SK-N-SH (cell line): ENCODE measurements at regions not wholly inside any gene's neighbourhood (a gene's known extent, or its start where the extent isn't known, plus 50 kb on each side); places are given as distances from the start of the nearest gene placed in this dataset.

ENCODE experiments used
- CTCF ChIA-PET: fragments of 300-600, 350-600 bp; formaldehyde crosslinking; extraction: SDS; loops from one replicate; lab custom pipeline; 2021; lab: Yijun Ruan, JAX
- POLR2A ChIA-PET: fragments of 350-600 bp; sonication (Branson Sonifier 250); formaldehyde crosslinking; extraction: SDS; loops from one replicate; lab custom pipeline; 2020; ENCODE audit warnings: antibody characterized with exemption, inconsistent platforms; lab: Yijun Ruan, JAX
- DNase-seq: peaks from one replicate; pipeline ENCODE4 v3.0.0; 2012
- H2AFZ ChIP-seq: fragments of 200-600 bp; sonication (generic); 2 replicates; pipeline ENCODE4 v1.8.1; 2016; ENCODE audit warnings: antibody characterized with exemption, mild to moderate bottlenecking, low read depth
- H3F3A ChIP-seq: fragments of 200-600 bp; sonication (generic); replicated peaks from 2 replicates; pipeline ENCODE3; 2016; ENCODE audit warnings: antibody characterized with exemption, mild to moderate bottlenecking; ENCODE audit not compliant: insufficient read depth
- H3K27ac ChIP-seq, 2 experiments: fragments of 200-500 bp in 1 of 2; fragments of 200-600 bp in 1 of 2; sonication (Bioruptor generic) in 1 of 2; sonication (generic), shearing (Covaris generic) in 1 of 2; 2 replicates each; pipeline versions ENCODE4 v1.5.1 to v1.6.1; 2014 to 2016; ENCODE audit warnings: low read depth in 2 of 2, inconsistent platforms in 1 of 2, low read length in 1 of 2, mild to moderate bottlenecking in 1 of 2, mixed read lengths in 1 of 2
- H3K27me3 ChIP-seq: fragments of 200-600 bp; sonication (generic), shearing (Covaris generic); 2 replicates; pipeline ENCODE4 v1.6.1; 2016; ENCODE audit warnings: mixed run types; ENCODE audit not compliant: insufficient read depth
- H3K36me3 ChIP-seq, 2 experiments: fragments of 200-500 bp in 1 of 2; fragments of 200-600 bp in 1 of 2; sonication (Bioruptor generic) in 1 of 2; sonication (generic) in 1 of 2; replicated peaks in 1 of 2; 2 replicates each; pipeline versions ENCODE3 to v1.5.1; 2014 to 2016; ENCODE audit warnings: low read length in 1 of 2, mild to moderate bottlenecking in 1 of 2; ENCODE audit not compliant: insufficient read depth in 2 of 2, control insufficient read depth in 1 of 2
- H3K4me1 ChIP-seq, 2 experiments: fragments of 200-500 bp in 1 of 2; fragments of 200-600 bp in 1 of 2; sonication (Bioruptor generic) in 1 of 2; sonication (generic), shearing (Covaris generic) in 1 of 2; 2 replicates each; pipeline versions ENCODE4 v1.5.1 to v1.6.1; 2014 to 2016; ENCODE audit warnings: low read depth in 1 of 2, low read length in 1 of 2, mixed run types in 1 of 2; ENCODE audit not compliant: insufficient read depth in 2 of 2, control insufficient read depth in 1 of 2
- H3K4me2 ChIP-seq: fragments of 200-600 bp; sonication (generic), shearing (Covaris generic); 2 replicates; pipeline ENCODE4 v1.6.1; 2017; ENCODE audit warnings: mixed run types
- H3K4me3 ChIP-seq, 2 experiments: fragments of 200-500 bp in 1 of 2; fragments of 200-600 bp in 1 of 2; sonication (Bioruptor generic) in 1 of 2; sonication (generic), shearing (Covaris generic) in 1 of 2; 2 replicates each; pipeline versions ENCODE4 v1.5.1 to v1.8.1; 2014 to 2016; ENCODE audit warnings: low read depth in 2 of 2, inconsistent platforms in 1 of 2, low read length in 1 of 2, mild to moderate bottlenecking in 1 of 2, mixed read lengths in 1 of 2, moderate library complexity in 1 of 2
- H3K79me2 ChIP-seq: fragments of 200-600 bp; sonication (generic); 2 replicates; pipeline ENCODE4 v1.8.1; 2017; ENCODE audit warnings: mild to moderate bottlenecking; ENCODE audit not compliant: insufficient read depth
- H3K9ac ChIP-seq: fragments of 200-600 bp; sonication (generic); 2 replicates; pipeline ENCODE4 v1.6.1; 2017; ENCODE audit warnings: mixed run types
- H3K9me2 ChIP-seq: fragments of 200-600 bp; sonication (generic); 2 replicates; pipeline ENCODE4 v1.6.1; 2017; ENCODE audit warnings: mixed run types
- H3K9me3 ChIP-seq: fragments of 200-600 bp; sonication (generic); 2 replicates; pipeline ENCODE4 v1.6.1; 2017; ENCODE audit warnings: mixed run types, mild to moderate bottlenecking, moderate library complexity
- H4K20me1 ChIP-seq: fragments of 200-600 bp; sonication (generic); 2 replicates; pipeline ENCODE4 v1.6.1; 2017; ENCODE audit warnings: mild to moderate bottlenecking, mixed run types; ENCODE audit not compliant: insufficient read depth
- CHD2 ChIP-seq: fragments of 150-350 bp; IDR thresholded peaks from 2 replicates; pipeline ENCODE4 v1.6.1; 2018; ENCODE audit warnings: low read length; ENCODE audit not compliant: partially characterized antibody
- EP300 ChIP-seq, 2 experiments: IDR thresholded peaks; 2 replicates each; pipeline versions ENCODE4 v1.4.0 to v1.6.1; 2012; ENCODE audit warnings: borderline replicate concordance in 1 of 2, low read depth in 1 of 2, low read length in 1 of 2
- FOXJ3 ChIP-seq: sonication (generic); formaldehyde crosslinking; IDR thresholded peaks from 2 replicates; pipeline ENCODE4 v1.5.1; 2020; ENCODE audit warnings: mild to moderate bottlenecking, missing genetic modification reagents
- FOXM1 ChIP-seq: IDR thresholded peaks from 2 replicates; pipeline ENCODE4 v1.4.0; 2012; ENCODE audit warnings: low read depth, mild to moderate bottlenecking
- GABPA ChIP-seq: IDR thresholded peaks from 2 replicates; pipeline ENCODE4 v1.4.0; 2012; ENCODE audit warnings: low read depth, mild to moderate bottlenecking
- GATA2 ChIP-seq: sonication (generic); formaldehyde crosslinking; IDR thresholded peaks from 2 replicates; pipeline ENCODE4 v1.5.0; 2020; ENCODE audit warnings: mild to moderate bottlenecking, missing genetic modification reagents
- IRF3 ChIP-seq: fragments of 150-350 bp; IDR thresholded peaks from 2 replicates; pipeline ENCODE4 v1.6.1; 2016; ENCODE audit warnings: mild to moderate bottlenecking, low read depth, low read length
- JUND ChIP-seq: IDR thresholded peaks from 2 replicates; pipeline ENCODE4 v1.4.0; 2012
- MAX ChIP-seq: IDR thresholded peaks from 2 replicates; pipeline ENCODE4 v1.4.0; 2012; ENCODE audit warnings: low read depth
- MEF2A ChIP-seq: IDR thresholded peaks from 2 replicates; pipeline ENCODE4 v1.4.0; 2012; ENCODE audit warnings: low read depth, borderline replicate concordance
- MXI1 ChIP-seq: IDR thresholded peaks from 2 replicates; pipeline ENCODE4 v1.6.1; 2012; ENCODE audit warnings: mild to moderate bottlenecking, low read depth, low read length, improper control_type of control experiment
- NRF1 ChIP-seq: IDR thresholded peaks from 2 replicates; pipeline ENCODE4 v1.6.1; 2012; ENCODE audit warnings: low read depth, mild to moderate bottlenecking, low read length
- POLR2AphosphoS5 ChIP-seq: IDR thresholded peaks from 2 replicates; pipeline ENCODE4 v1.6.1; 2012; ENCODE audit warnings: low read depth, low read length
- RCOR1 ChIP-seq: fragments of 150-350 bp; IDR thresholded peaks from 2 replicates; pipeline ENCODE4 v1.6.1; 2017; ENCODE audit warnings: antibody characterized with exemption, low read length
- RXRA ChIP-seq: IDR thresholded peaks from 2 replicates; pipeline ENCODE4 v1.4.0; 2012; ENCODE audit warnings: low read depth, mild to moderate bottlenecking, borderline replicate concordance
- SMC3 ChIP-seq: IDR thresholded peaks from 2 replicates; pipeline ENCODE4 v1.6.1; 2012; ENCODE audit warnings: low read depth, low read length, improper control_type of control experiment
- TAF1 ChIP-seq: IDR thresholded peaks from 2 replicates; pipeline ENCODE4 v1.6.1; 2012; ENCODE audit warnings: low read depth, mild to moderate bottlenecking, low read length, moderate library complexity, borderline replicate concordance
- TCF12 ChIP-seq: IDR thresholded peaks from 2 replicates; pipeline ENCODE4 v1.4.0; 2012
- TEAD4 ChIP-seq: IDR thresholded peaks from 2 replicates; pipeline ENCODE4 v1.4.0; 2012; ENCODE audit warnings: mild to moderate bottlenecking, borderline replicate concordance; ENCODE audit not compliant: insufficient read depth
- USF1 ChIP-seq: IDR thresholded peaks from 2 replicates; pipeline ENCODE4 v1.4.0; 2012; ENCODE audit warnings: low read depth, borderline replicate concordance
- WGBS: methylation state at CpG from one replicate; pipeline ENCODE4 v1.1.6; 2017; ENCODE audit warnings: low lambda C conversion rate; 5-methylcytosine and 5-hydroxymethylcytosine counted together

- TF ChIP-seq POLR2AphosphoS5: no peak
- TF ChIP-seq JUND: no peak
- no peak for TF ChIP-seq EP300 (IDR thresholded peaks at IDR 0.05; ENCODE audit: borderline replicate concordance in 1 of 2, low read depth in 1 of 2, low read length in 1 of 2)
- no peak for TF ChIP-seq FOXJ3 (CRISPR knock-in tag)
- no peak for TF ChIP-seq SMC3
- no peak for TF ChIP-seq CHD2
- TF ChIP-seq MXI1: no peak
Observed at GRCh38 chr1:55618199-55618598, 403.0 kb upstream of the USP24 start (continued).

GRCh38 chr1:55617288-55617982 lies 402.3 kb upstream of the USP24 start:
- ChIA-PET CTCF (interaction anchor here (0.6 kb wide), 1 partner anchor 818 kb away, joined by 3 read pairs; no protein-coding TSS in a partner anchor), POLR2A (no interaction called here)
- Histone ChIP-seq H3K9me3 (no peaks in the 10 kb centered on the region), H3K36me3 (no peaks in the 10 kb centered on the region), H3K27me3 (no peaks in the 10 kb centered on the region), H3K9ac (no peak overlapping the region), H3K79me2 (no peaks in the 10 kb centered on the region), H4K20me1 (no peaks in the 10 kb centered on the region), H3K4me1 (no peaks in the 10 kb centered on the region), H2AFZ (no peak overlapping the region), H3F3A (no peaks in the 10 kb centered on the region), H3K4me2 (no peak overlapping the region), H3K27ac (no peak overlapping the region), H3K4me3 (no peak overlapping the region), H3K9me2 (no peaks in the 10 kb centered on the region)
- DNase-seq: no peak
- WGBS: 72% methylated on average over 2 of the region's 2 CpGs
- TF ChIP-seq FOXJ3 (CRISPR knock-in tag) (no peak), EP300 (IDR thresholded peaks at IDR 0.05; ENCODE audit: borderline replicate concordance in 1 of 2, low read depth in 1 of 2, low read length in 1 of 2) (no peak), TEAD4 (no peak), TCF12 (no peak), USF1 (no peak), RCOR1 (no peak), POLR2AphosphoS5 (no peak), GATA2 (CRISPR knock-in tag) (no peak), IRF3 (no peak), SMC3 (no peak), FOXM1 (no peak), MEF2A (no peak), CHD2 (no peak), RXRA (no peak), TAF1 (no peak), GABPA (no peak), MAX (no peak), NRF1 (no peak)
